ENCODE measurements at regions not wholly inside any gene's neighbourhood (a gene's known extent, or its start where the extent isn't known, plus 50 kb on each side); places are given as distances from the start of the nearest gene placed in this dataset.

- no peak for TF ChIP-seq CTCF (IDR thresholded peaks at IDR 0.05)
- TF ChIP-seq POLR2A (IDR thresholded peaks at IDR 0.05), result no peak
These were observed 72.0 kb upstream of the B3GAT2 start for GRCh38 chr6:71028877-71029252.

All from adrenal gland (tissue), 5 donors.